Mesenteric fat pad (tissue), 1 donor: ENCODE measurements at regions not wholly inside any gene's neighbourhood (a gene's known extent, or its start where the extent isn't known, plus 50 kb on each side); places are given as distances from the start of the nearest gene placed in this dataset.
"Not testable (repeated sequence)": the region's sequence is repeated elsewhere in the genome, so short reads cannot be mapped to it uniquely, and the experiment has no call there.

Experiments used
- DNase-seq: peaks from one replicate; pipeline ENCODE4 v3.0.0-alpha.2; 2020; ENCODE audit warnings: low spot score
- donor health status: DM: yes; HTN: yes; CAD: no.

- no peak for DNase-seq
Measured at GRCh38 chr17:36844013-36844412, 93.3 kb upstream of the LHX1 start.

GRCh38 chr17:36844601-36845000 is 92.7 kb upstream of the LHX1 start:
- no peak for DNase-seq

- no peak for DNase-seq
Measured at GRCh38 chr17:36845916-36846315, 91.4 kb upstream of the LHX1 start.

- DNase-seq = no peak
Measured at GRCh38 chr17:36846410-36847292, 90.6 kb upstream of the LHX1 start.

GRCh38 chr17:36848008-36848902 is 89.0 kb upstream of the LHX1 start:
- no peak for DNase-seq

- not testable (repeated sequence) for DNase-seq
Measured at GRCh38 chr17:36849020-36849419, 88.3 kb upstream of the LHX1 start.

GRCh38 chr17:36849871-36850348 is 87.4 kb upstream of the LHX1 start:
- no peak for DNase-seq

GRCh38 chr17:36850790-36851189 is 86.5 kb upstream of the LHX1 start:
- no peak for DNase-seq

- no peak for DNase-seq
Measured at GRCh38 chr17:36851250-36851649, 86.0 kb upstream of the LHX1 start.

- not testable (repeated sequence) for DNase-seq
Measured at GRCh38 chr17:36852478-36852877, 84.8 kb upstream of the LHX1 start.

GRCh38 chr17:36854982-36855381 is 82.3 kb upstream of the LHX1 start:
- DNase-seq = no peak

- no peak for DNase-seq
Measured at GRCh38 chr17:36855459-36855858, 81.8 kb upstream of the LHX1 start.

- no peak for DNase-seq
Measured at GRCh38 chr17:36856222-36856621, 81.1 kb upstream of the LHX1 start.

- no peak for DNase-seq
Measured at GRCh38 chr17:36856903-36857381, 80.3 kb upstream of the LHX1 start.

GRCh38 chr17:36857698-36858097 is 79.6 kb upstream of the LHX1 start:
- no peak for DNase-seq

- no peak for DNase-seq
Measured at GRCh38 chr17:36858119-36859002, 78.9 kb upstream of the LHX1 start.

GRCh38 chr17:36859003-36859300 is 78.3 kb upstream of the LHX1 start:
- no peak for DNase-seq

- no peak for DNase-seq
Measured at GRCh38 chr17:36859706-36860105, 77.6 kb upstream of the LHX1 start.

GRCh38 chr17:36861531-36861930 is 75.7 kb upstream of the LHX1 start:
- DNase-seq = no peak

- no peak for DNase-seq
Measured at GRCh38 chr17:36862116-36862920, 75.0 kb upstream of the LHX1 start.
